Stimulated activated CD4-positive, alpha-beta T cell treated with anti-CD3 and anti-CD28 coated beads, Interleukin-4, amount 100 ng/mL, for 4 hours (primary cell): ENCODE measurements at regions not wholly inside any gene's neighbourhood (a gene's known extent, or its start where the extent isn't known, plus 50 kb on each side); places are given as distances from the start of the nearest gene placed in this dataset.
"Not testable (repeated sequence)": the region's sequence is repeated elsewhere in the genome, so short reads cannot be mapped to it uniquely, and the experiment has no call there.

ENCODE experiments used
- DNase-seq, 2 experiments: peaks; one replicate each; pipeline ENCODE4 v3.0.0-alpha.2; 2020

DNA sequence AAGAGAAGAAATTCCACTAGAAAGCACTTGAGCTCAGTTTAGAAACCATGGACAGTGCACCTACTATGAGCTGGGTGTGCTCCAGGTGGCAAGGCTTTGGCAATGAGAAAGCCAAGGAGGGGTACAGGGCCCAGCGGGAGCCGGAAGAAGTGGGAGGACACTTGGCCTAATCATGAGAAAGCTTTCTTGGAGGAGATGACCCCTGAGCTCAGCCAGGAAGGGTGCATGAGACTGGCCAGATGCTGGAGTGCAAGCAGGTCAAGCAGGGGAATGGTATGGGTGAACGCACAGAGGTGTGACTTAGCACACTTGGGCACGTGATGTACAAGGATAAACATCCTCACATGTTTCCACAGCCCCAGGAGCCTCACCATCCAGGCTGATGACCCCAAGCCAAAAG is 97.2 kb upstream of the GLI2 start:
- DNase-seq, result no peak

DNA sequence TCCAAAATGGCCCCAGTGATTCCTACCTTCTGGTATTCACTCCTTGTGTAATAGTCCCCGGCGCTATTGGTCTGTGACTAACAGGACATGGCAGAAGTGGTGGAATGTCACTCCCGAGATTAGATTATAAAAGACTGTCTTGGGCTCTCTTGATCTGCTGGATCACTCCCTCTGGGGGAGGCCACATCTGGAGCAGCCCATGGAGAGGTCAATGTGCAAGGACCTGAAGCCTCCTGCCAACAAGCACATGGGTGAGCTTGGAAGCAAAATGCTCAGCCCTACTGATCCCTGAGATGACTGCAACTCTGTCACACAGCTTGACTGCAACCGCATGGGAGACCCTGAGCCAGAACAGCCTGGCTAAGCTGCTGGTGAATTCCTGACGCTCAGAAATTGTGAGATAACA is 94.3 kb upstream of the GLI2 start:
- DNase-seq, result no peak

DNA sequence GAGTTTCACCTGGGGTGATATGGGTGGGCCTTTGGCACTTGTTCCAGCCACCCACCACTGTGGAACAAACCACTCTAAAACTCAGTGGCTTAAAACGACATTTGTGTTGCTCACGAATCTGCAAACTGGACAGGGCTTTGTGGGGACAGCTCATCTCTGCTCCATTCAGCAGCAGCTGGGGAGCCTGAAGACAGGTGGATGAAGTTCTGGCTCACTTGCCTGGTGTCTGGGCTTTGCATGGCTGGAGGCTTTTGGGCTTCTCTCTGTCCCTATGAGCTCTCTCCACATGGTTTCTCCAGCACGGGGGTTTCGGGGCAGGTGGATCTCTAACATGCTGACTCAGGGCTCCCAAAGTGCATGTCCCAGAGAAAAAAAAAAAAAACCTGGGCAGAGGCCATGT is 93.0 kb upstream of the GLI2 start:
- DNase-seq, result no peak

DNA sequence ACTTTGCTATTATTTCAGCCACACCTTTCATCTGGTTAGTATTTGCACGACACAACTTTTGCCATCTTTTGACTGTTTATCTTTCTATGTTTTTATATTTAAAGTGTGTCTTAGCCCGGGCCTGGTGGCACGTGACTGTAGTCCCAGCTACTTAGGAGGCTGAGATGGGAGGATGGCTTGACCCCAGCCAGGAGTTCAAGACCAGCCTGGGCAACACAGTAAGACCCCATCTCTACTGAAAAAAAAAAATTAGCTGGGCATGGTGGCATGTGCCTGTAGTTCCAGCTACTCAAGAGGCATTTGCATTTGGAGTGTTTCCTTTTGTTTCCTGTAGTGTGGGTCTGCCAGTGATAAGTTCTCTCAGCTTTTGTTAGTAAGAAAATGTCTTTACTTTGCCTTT is 88.7 kb upstream of the GLI2 start:
- DNase-seq, result no peak

DNA sequence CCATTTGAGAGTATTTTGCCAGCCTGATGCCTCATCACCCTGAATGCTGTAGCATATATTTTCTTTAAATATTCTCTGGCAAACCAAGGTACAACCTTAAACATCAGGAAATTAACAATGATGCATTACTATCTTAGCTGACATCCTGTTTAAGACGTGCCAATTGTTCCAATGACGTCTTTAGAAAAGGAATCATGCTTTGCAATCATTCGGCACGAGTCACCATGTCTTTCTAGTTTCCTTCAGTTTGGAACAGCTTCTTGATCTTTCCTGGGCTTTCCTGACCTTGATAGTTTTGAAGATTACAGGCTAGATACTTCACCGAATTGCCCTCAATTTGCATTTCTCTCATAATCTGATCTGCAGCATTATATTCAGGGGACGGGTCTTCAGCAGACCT is 88.2 kb upstream of the GLI2 start:
- no peak for DNase-seq

DNA sequence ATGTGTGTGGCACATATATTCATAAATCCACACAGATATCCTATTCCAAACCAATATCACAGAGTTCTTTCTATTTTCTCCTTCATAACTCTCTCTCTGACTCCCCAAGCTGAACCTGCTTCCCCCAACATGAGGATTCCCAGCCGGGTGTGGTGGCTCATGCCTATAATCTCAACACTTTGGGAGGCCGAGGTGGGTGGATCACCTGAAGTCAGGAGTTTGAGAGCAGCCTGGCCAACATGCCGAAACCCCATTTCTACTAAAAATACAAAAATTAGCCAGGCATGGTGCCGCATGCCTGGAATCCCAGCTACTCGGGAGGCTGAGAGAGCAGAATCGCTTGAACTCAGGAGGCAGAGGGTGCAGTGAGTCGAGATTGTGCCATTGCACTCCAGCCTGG is 86.3 kb upstream of the GLI2 start:
- not testable (repeated sequence) for DNase-seq

DNA sequence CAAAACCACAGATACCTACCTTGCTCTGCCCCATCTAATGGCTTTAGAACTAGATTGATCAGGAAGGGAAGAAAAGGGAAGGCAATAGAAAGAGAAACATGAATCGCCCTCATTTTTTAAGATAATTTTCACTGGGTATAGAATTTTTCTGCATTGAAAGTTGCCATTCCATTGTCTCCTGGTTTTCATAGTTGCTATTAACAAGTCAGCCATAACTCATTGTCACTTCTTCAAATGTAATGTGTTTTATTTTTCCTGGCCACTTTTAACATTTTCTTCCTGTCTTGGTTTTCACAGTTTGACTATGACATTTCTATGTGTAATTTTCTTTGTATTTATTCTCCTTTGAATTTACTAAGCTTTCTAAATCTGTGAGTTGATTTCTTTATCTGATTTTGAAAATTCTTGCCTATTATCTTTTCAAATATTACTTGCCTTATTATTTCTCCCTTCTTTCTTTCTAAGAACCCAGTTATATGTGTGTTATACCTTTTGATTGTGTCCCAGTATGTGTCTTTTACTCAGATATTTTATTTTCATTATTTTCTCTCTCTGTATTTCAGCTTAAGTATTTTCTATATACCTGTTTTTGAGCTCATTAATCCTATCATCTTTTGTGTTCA is 85.5 kb upstream of the GLI2 start:
- no peak for DNase-seq

DNA sequence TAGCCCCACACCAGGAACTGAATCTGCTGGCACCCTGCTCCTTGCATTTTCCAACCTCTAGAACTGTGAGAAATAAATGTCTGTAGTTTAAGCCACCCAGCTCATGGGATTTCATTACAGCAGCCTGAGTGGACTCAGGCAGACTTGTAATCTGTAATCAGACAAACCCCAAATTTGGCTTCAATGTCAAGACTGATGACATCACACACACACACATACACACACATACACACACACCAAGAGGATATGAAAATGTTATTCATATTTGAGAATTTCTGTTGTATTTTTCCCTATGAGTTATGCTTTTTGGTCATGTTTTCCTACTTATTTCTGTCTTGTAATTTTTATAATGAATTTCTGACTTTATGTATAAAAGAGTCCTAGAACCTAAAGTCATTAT is 83.8 kb upstream of the GLI2 start:
- no peak for DNase-seq

DNA sequence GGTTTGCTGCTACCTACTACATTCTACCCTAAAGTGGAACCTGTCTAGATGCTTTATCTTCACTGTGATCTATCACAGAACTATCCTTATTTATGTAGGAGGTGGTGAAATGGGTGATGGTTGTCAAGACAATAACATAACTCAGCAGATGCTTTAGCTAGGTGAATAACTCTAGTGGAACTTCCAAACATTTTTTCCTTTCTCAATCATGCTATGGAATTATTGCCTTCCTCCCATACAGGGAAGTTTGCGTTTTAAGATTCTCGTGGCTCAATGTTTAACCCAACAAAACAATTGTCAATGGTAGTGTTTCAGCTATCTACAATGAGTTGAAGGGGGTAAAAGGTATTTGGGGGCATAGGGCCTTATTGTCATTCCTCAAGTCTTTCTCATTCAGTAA is 82.6 kb upstream of the GLI2 start:
- no peak for DNase-seq

DNA sequence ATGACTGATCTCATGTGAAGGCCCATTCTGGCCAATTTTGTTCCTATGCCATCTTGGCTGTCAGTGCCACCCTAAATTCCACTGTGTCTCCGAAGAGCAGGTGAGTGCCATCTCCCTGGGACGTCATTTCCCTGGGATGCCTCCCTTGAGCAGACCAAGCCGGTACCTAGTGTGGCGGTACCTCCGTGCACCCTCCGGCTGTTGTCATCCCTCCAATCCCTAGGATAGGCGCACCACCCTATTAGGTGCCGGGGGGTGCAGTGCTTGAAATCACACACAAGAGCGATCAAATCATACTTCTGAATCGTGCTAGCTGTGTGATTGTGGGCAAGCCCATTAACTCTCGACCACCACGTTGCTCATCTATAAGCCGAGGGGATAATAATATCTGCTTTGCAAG is 81.8 kb upstream of the GLI2 start:
- DNase-seq, result no peak

DNA sequence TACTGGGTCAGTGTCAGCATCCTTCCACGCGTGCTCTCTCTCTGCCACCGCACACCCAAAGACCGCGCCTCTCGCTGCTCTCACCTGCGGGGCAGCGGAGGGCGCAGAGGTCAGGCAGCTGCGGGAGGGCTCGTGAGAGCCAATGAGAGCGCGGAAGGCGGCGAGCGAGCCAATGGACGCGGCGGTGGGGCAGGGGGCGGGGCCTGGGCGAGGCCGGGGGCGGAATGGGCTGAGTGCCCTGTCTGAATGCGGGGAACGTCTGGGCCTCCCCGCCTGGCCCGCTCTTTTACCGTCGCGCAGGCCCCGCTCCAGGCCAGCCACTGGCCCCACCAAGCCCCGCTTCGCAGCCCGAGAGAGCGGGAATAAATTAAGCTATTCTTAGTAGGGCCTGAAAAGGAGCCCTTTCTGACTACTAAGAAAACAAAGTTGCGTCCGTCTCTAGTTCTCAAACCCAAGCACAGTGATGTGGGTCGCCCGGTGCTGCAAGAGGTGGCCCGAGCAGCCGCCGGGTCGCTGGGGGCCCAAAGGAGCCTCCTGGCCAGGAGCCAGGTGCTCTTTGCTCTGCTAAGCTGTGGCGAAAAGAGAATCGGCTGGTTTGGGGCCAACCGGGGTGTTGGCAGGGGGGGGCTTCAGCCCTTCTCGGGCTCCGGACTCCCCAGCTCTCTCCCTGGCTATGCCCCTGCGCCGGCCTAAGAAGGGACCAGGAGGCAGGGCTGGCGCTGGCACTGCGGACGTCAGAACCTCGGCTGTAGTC is 81.1 kb upstream of the GLI2 start:
- DNase-seq, result no peak

DNA sequence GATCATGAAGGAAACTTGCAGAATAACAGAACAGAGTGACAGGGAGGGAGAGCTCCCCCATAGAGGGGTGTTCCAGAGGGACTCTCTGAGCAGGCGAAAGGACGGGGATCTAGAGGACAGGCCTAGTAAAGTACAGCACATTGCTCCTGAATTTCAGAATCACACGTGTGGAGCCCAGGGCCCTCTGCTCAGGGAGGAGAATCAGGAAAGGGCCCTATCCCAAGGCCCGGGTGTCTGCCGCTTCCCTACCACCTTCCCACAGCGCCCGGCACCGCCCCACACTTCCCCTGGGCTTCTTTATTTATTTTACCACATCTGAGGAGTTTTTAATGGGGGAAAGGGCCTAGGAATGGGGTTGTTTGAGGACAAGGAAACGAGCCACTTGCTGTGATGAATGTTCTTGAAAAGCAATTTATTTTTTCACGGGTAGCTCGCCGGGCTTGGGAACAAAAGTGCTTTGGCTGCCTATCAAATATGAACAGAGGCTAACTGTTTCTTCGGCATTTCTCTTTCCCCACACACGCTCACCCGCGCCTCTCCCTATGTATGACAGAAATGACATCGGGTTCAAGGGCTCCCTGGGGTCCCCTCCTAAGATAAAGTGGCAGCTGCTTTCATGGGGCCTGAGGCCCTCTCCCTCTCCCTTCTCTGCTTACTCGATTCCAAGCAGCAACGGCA is 79.3 kb upstream of the GLI2 start:
- no peak for DNase-seq

DNA sequence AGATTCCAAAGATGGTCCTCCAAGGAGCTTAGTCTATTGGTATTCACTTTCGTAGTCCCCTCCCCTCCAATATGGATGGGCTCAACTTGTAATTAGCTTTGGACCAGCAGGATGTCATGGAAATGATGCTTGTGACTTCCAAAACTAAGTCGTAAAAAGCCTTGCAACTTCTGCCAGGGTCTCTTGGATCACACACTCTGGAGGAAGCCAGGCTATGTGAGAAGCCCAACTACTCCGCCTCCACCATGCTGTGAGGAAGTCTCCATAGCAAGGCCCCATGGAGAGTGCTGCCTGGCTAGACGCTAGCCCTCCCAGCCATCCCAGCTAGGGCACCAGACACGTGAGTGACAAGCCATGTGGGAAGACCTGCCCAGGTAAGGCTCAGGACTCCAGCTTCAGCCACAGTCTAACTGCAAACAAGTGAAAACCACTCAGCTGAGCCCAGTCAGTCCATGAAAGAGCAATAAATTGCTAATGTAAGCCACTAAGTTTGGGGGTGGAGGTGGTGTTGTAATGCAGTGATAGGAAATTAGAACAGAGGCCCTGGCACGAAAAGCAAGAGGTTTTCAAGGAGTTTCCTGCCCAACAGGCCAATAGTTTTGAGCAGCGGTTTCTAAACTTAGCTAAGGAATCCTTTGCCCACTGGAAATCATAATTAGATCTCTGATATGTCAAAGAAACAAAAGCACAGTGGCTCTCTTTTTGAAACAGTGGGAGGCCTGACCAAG is 77.5 kb upstream of the GLI2 start:
- DNase-seq, result no peak

DNA sequence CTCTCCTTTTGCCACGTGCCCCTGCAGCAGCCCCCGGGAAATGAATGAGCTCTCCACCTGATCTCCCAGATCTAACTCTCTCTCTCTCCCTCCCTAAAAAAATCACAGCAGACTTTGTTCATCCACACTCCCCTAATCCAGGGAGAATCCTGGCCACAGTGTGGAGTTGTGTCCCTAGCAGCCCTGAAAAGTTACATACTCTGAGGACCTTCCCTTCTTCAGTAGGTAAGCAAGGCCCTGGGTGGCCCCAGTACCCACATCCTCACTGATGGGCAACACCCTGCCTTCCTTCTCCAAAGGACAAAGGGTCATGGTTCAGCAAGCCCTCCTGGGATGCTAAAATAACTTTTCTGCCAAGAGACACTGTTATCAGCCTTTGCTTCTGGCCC is 76.9 kb upstream of the GLI2 start:
- no peak for DNase-seq

DNA sequence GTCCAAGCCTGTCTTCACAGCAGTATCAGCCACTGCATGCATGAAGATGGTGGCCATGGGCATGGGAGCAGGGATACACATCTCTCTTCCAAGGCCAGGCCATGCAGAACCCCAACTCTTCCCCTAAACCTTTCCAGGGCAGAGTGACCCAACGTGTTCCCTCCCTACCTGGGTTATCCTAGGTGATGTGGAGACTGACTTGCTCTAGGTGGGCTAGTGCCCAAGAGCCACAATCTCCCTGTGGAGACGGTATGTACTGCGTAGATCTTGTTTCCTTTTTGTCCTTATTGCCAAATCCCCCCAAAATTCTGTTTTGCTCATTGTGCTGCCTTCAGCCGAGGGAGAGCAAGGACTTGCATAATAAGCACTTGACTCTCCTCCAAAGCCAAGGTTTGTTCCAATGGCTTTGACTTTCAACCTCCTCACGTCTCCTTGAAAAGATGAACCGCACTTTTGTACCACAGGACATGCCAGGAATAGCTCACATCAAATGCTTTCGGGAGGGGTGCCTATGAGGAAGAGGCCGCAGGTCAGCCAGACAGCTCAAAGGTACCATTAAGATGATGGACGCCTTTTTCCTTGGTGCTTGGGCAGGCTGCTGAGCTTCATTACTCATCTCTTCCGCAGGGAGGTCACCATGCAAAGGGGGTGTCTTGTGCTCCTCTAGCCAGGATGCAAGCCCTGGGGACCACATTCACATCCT is 76.2 kb upstream of the GLI2 start:
- DNase-seq, result no peak

DNA sequence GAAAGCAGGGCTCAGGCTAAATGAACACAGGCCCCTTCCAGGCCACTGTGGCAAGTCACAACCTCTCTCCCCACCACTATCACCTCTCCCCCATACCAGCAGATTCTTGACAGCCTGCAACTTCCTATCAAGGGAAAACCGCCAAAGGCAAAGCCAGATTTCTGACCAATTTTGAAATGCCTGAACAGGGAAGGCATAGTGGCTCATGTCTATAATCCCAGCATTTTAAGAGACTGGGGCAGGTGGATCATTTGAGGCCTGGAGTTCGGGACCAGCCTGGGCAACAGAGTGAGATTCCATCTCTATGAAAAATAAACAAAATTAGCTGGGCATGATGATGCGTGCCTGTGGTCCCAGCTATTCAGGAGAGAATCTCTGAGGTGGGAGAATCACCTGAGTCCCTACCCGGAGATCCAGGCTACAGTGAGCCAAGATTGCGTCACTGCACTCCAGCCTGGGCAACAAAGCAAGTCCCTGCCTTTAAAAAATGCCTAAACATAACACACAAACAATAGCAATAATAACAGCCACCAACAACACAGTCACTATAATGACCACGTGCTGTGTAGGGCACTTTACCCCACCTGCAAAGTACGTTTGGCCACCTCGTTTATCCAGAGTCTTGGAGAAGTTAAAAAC is 75.5 kb upstream of the GLI2 start:
- no peak for DNase-seq

DNA sequence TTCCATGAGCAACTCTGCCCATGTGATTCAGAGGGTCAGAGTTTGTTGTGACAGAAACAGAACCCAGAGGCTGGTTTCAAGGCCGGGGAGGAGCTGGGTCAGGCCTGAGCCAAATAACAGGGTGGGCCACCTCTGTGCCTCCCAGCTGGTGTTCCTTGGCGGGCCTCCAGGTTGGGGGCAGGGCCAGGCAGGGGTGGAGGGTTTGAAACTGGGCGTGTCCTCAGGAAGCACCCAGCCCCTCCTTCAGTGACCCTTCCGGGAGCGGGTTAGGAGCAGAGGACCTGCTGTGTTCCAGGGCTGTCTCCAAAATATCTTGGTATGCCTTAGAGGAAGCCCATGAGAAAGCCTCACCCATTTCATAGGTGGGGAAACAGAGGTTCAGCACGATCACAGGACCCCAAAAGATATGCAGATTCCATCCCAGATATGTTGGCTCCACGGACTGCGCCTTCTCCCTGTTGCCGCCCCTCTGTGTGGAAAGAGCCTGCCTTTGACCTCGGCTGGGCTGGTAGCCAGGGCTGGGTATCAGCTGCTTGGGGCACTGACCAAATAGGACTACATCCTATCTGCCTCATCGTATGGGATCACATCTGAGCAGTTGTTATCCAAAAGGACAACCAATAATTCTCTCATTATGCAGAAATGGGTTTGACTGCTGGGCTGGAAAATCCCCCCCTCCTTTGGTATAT is 74.8 kb upstream of the GLI2 start:
- DNase-seq, result no peak

DNA sequence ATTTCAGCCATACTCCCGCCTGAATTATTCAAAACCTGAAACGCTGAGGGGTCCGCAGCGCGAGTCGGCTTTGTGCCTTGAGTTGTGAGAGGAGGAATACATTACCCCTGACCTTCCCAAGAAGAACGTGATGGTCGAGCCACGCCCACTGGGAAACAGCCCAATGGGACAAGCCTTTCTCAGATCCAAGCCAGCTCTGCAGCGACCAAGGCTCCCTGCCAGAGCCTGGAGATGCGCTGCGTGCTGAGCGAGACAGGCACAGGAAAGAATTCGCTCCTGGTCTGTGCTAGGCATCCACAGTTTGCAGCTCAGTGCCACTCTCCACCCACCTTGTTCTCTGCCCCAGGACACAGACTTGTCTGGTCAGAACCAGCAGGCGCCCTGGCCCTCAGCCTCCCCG is 74.1 kb upstream of the GLI2 start:
- DNase-seq, result no peak

DNA sequence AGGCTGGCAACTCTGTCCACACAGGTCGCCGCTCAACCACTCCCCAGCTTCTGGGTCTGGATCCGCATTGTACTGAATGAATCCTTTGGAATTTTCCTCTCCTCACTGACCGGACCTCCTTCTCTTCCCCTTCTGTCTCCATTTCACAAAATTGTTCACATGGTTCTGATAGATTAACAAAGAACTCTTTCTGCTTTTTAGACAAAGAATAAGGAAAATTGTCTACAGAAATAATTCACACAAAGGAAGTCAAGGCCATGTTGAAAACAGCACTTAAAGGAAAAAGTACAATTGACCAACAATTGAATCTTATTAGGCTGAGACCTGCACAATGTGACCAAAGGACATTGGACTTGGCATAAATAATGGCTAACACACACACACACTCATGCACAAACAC is 73.6 kb upstream of the GLI2 start:
- DNase-seq, result no peak

DNA sequence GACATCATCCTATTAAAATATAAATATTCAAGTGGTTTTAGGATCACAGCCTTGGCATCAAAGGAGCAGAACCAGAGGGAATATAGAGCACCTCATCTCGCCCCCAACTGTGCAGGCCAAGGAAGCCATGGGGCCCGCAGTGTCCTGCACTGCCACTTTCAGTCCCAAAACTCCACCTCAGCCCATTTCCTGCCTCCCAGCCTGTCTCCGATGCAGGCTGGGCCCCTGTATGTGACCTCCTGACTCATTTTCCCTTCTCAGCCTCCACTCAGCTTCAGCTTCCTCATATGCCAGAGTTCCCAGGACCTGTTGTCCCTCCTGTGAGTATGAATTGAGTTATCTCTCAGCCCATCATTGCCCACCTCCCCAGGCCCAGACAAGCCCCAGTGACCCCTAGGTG is 72.9 kb upstream of the GLI2 start:
- no peak for DNase-seq

DNA sequence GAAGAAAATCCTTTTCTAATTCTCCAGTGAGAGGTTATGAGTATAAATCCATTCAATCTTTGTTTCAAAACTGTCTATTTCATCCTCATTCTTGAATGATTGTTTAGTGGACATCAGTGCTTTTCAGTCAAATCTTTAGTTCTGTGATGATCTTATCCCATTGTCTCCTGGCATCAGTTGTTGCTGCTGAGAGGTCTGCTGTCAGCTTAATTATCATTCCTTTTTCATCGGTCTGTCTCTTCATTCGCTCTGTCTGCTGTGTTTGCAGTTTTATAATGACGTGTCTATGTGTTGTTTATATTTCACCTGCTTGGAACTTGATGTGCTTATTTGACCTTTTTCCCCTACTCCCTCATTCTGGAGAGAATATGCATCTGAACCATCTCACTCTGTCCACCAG is 69.2 kb upstream of the GLI2 start:
- DNase-seq, result no peak

DNA sequence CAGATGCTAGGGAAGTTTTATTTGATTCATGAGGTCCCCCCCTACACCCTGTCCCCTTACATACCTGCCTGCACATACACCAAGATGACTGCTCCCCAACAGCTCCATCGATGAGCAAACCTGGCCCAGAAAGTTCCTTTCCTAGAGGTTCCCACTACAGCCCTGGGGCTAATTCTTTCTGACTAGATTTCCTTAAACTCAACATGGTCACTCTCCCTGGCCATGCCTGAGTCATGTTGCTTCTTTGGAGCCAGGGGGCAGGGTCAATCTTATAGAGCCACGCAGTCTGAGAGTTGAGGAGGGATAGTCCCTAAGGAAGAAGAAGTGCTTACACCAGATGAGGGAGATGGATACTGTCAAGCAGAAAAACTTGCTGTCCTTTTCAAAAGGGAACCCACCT is 67.7 kb upstream of the GLI2 start:
- no peak for DNase-seq
